Medulla oblongata (tissue), 1 donor: ENCODE measurements at regions not wholly inside any gene's neighbourhood (a gene's known extent, or its start where the extent isn't known, plus 50 kb on each side); places are given as distances from the start of the nearest gene placed in this dataset.
A peak's percentile ranks its signal among the peaks of the same experiment; 100 is the strongest.

Source experiments
- DNase-seq: peaks from one replicate; pipeline ENCODE4 v3.0.0-alpha.2; 2015; ENCODE audit errors: extremely low spot score

- DNase-seq: no peak
Measured at GRCh38 chr18:71012789-71013188, 723.9 kb downstream of the SOCS6 start.

- no peak for DNase-seq
Measured at GRCh38 chr18:71011389-71011788, 722.5 kb downstream of the SOCS6 start.

DNA sequence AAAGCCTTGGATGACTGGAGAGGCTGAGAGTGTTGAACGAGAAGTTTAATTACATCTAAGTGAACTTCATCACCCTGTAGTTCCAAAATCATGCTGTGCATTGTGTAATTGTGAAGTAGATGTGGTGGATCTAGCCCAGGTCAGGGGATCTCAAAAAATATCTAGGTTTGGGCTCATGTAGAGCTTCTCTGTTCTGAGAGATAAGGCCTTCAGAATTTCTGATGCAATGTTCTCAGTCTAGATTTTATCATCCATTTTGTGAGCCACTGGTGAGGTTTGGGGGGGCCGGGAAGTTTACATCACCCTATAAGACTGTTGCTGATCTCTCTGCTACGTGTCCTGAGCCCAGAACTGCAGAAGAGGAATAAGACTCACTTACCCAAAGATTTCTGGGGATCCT lies 719.4 kb downstream of the SOCS6 start:
- DNase-seq: no peak

- no peak for DNase-seq
Measured at GRCh38 chr18:71001597-71001996, 712.8 kb downstream of the SOCS6 start.

DNA sequence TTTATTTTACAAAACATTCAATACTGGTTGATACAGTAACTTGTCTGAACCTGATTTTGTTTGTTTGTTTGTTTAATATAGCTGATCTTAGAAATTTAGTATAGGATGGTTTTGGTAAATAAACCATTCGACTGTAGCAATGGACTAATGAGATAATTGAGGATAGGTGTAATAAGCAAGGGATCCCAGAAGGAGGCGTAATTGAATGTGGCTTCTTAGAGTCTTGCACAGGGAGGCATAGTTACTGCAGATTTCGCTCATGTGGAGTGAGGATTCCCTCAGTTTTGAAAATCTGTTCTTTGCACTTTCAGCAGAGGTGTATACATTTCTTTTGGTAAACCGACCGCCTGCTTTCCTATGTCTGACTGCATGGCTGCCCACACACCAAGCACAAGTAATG lies 709.6 kb downstream of the SOCS6 start:
- peak; percentile 3 for DNase-seq

- no peak for DNase-seq
Measured at GRCh38 chr18:70994116-70994515, 705.3 kb downstream of the SOCS6 start.

DNA sequence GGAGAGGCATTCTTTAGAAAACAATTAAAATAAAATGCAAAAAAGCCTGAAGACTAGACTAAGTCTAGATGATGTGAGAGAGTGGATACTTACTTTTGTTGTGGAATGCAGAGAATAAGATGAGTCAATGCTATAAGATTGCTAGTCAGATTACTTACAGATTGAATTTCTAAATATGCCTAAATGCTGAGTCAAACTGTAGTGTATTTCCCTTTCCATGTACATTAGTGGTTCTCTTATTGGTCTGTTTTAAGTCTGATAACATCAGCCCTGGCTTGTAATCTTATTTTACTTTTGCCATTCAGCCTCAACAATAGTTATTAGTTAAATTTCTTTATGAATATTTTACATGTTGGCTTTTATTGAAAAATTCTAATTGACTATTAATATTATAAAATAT lies 702.7 kb downstream of the SOCS6 start:
- DNase-seq: no peak

GRCh38 chr18:70985948-70986347 lies 697.1 kb downstream of the SOCS6 start:
- DNase-seq: no peak

DNA sequence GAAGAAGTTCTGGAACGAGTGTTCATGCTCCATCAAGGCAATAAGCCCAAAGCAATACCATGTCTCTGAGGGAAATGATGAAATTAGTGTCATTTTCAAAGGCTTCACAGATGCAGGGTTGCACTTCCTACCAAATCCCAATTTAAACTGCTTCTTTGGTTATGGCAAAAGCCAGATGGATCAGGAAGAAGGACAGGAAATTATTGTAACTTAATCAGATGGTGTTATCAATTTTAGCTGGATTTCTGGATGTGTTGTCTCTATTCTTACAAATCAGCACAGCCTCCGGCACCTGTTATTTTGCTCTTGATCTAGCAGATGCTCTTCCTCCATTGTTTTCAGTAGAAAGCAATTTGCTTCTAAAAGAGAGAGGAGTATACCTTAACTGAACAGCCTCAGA lies 693.4 kb downstream of the SOCS6 start:
- DNase-seq: no peak

DNA sequence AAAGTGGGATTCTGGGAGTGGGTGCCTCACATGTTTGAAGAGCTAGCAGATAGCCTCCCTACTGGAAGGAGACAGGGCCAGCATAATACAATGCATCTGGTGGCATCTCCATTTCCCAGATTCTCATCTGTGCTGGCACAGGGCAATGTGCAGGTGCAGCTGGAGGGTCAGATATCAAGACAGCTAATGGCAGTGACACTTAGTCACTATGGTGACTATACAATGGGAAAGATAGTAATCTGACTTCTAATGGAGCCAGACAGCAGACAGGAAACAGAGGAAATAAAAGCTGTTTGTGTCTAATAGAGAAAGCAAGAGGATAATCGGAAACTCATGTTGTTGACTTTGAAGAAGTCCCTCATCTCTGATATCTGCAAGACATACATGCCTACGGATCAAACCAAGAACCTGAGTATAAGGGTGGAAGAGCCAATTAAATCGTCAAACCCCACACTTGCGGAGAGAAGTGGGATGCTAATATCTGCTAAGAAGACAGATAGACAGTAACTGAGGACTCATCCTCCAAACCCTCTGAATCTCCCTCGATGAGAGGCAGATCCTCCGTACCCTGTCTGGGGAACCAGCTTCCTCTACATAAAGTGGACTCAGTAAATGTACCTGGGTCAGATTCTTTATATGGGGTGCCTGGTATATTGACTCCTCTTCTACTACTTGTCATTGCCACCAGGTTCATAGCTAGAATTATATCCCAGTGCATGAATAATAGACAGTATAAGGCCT lies 692.7 kb downstream of the SOCS6 start:
- no peak for DNase-seq

- no peak for DNase-seq
Measured at GRCh38 chr18:70973626-70974025, 684.8 kb downstream of the SOCS6 start.

GRCh38 chr18:70966419-70966818 lies 677.6 kb downstream of the SOCS6 start:
- DNase-seq: no peak

DNA sequence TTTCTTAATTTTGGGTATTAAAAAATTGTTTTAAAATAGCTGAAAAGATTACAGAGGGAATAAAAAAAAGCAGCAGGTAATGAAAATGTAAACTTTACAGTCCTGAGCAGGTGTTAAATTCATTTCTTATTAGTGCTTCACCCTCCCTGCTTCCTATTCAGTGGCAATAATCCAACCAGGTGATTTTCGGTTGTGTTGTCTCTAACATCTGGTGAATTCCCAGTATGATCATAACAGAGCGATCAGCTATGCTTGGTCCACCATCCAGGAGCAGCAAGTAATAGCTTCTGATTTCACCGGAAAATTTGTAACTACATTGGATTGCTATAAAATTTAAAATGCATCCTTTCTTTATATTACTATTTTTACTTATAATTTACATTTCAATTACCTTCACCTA lies 673.1 kb downstream of the SOCS6 start:
- DNase-seq: no peak

- no peak for DNase-seq
Measured at GRCh38 chr18:70956554-70956953, 667.7 kb downstream of the SOCS6 start.

DNA sequence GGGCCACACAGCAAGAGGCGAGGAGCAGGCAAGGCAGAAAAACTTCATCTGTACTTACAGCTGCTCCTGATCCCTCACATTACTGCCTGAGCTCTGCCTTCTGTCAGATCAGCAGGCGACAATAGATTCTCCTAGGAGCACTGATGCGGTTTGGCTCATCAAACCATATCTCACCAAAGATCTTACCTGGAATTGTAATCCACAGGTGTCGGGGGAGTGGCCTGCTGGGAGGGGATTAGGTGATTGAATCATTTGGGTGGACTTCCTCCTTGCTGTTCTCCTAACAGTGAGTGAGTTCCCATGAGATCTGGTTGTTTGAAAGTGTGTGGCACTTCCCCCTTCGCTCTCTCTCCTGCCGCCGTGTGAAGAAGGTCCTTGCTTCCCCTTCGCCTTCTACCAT lies 647.3 kb downstream of the SOCS6 start:
- DNase-seq: no peak

DNA sequence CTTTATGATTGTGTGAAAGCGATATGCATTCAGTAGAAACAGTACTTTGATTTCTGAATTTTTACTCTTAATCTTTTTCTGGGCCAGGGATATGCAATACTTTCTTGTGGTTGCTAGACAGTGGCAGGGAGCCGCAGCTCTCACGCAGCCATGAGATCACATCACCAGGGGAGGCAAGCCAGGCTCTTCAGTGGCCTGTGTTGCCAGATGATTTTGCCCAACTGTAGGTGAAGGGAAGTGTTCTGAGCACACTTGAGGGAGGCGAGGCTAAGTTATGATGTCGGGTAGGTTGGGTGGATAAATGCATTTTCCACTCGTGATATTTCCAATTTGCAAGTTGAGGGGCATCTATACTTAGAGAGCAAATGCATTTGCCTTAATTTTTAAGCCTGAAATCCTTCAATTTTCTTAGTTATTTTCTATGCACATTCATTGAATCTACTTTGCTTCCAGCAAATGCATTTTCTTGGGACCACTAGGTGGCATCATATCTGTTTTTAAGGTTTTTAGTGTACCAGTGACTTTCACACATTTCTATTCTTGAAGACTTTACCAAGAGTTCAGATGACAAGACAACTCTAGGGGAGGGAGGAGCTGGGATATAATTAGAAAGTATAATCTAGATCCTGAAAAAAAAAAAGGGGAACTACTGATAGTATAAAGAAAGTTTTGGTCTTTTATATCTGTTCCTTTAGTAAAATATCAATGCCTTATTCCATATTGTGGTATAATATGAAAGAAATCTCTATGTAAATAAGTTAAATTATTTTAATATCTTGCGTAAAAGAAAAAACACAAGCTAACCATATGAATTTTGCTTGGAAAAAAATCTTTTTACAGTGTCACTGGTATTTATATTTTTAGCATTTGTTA lies 643.3 kb downstream of the SOCS6 start:
- peak; percentile 46 for DNase-seq

GRCh38 chr18:70920840-70921374 lies 632.1 kb downstream of the SOCS6 start:
- no peak for DNase-seq

DNA sequence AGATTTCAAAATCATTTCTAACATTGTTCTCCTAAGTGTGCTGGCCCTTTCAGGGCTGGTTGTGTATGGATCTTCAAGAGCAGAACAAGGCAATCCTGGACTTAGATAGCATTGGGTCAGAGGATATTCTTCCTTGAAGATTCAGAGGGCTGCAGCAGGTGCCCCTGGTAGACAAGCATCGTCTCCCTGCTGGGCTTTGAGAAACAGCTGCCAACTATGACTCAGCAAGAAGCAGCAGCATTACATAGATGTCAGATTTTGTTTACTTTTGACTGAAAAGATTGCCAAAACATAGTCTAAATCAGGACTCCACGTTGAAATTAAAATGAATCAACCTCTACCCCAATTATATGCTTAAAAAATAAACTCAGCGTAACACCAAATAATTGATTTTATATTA lies 618.8 kb downstream of the SOCS6 start:
- peak; percentile 28 for DNase-seq

DNA sequence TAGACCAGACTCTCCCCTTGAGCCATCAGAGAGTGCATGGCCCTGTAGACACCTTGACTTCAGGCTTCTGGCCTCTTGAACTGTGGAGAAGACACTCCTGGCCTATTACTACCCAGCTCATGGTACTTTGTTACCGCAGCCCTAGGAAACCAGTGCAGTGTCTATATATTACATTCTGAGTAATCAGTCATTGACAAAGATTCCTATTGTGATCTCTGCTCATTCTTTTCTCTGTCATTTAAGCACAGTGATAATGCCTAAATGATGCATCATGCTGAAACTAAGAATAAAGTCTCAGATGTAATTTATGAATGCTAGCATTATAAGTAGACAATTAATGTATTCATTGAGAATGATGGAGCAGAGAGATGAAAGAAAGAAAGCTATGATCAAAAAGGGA lies 603.5 kb downstream of the SOCS6 start:
- DNase-seq: no peak

GRCh38 chr18:70870292-70870691 lies 581.4 kb downstream of the SOCS6 start:
- no peak for DNase-seq

- DNase-seq: no peak
Measured at GRCh38 chr18:70848329-70848728, 559.5 kb downstream of the SOCS6 start.

GRCh38 chr18:70840649-70841048 lies 551.8 kb downstream of the SOCS6 start:
- no peak for DNase-seq

DNA sequence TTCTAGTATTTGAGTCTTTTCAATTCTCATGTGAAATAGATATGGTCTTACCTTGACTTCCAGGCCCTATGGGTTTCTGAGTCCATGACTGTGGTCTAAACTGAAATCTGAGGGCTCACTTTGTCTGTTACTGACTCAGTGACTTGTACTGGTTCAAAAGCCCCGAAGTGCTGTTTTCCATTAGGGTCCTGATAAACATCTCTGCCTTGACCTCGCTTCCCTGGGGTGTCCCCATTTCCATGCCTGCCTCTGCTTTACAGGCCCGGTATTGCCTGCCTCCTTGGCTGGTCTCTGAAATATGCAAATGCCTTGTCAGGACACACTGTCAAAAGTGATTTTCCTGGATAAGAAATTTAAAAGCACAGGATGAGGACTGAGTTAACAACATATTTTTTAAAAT lies 538.8 kb downstream of the SOCS6 start:
- DNase-seq: no peak
